Esophagus muscularis mucosa (tissue), 4 donors: ENCODE measurements at regions not wholly inside any gene's neighbourhood (a gene's known extent, or its start where the extent isn't known, plus 50 kb on each side); places are given as distances from the start of the nearest gene placed in this dataset.

Experiments used
- DNase-seq: peaks from one replicate; pipeline ENCODE4 v3.0.0-alpha.2; 2017; ENCODE audit errors: extremely low spot score
- H3K27ac ChIP-seq, 4 donors: fragments of 200-600 bp; sonication (generic); replicated peaks in 1 of 4; 1 replicate in 3 of 4; 2 replicates in 1 of 4; pipeline ENCODE4 v1.5.1; 2016 to 2019; ENCODE audit warnings: mild to moderate bottlenecking in 1 of 4
- H3K27me3 ChIP-seq, 4 donors: fragments of 200-600 bp; sonication (generic); one replicate each; pipeline versions ENCODE4 v1.5.1 to v1.6.0; 2016 to 2019
- H3K36me3 ChIP-seq, 4 donors: fragments of 200-600 bp; sonication (generic); one replicate each; pipeline ENCODE4 v1.5.1; 2016 to 2019
- H3K4me1 ChIP-seq, 4 donors: fragments of 200-600 bp; sonication (generic); one replicate each; pipeline ENCODE4 v1.5.1; 2016 to 2019
- H3K4me3 ChIP-seq, 4 donors: fragments of 200-600 bp; sonication (generic); 1 replicate in 2 of 4; 2 replicates in 2 of 4; pipeline ENCODE4 v1.5.1; 2016 to 2019; ENCODE audit warnings: mild to moderate bottlenecking in 4 of 4, moderate library complexity in 1 of 4
- H3K9me3 ChIP-seq, 4 donors: fragments of 200-600 bp; sonication (generic); 1 replicate in 3 of 4; 2 replicates in 1 of 4; pipeline ENCODE4 v1.5.1; 2016 to 2019
- EP300 ChIP-seq: sonication (generic); formaldehyde crosslinking; IDR thresholded peaks from one replicate; pipeline ENCODE4 v1.6.1; 2017; ENCODE audit warnings: antibody characterized with exemption
- POLR2A ChIP-seq: fragments of 450-650 bp; IDR thresholded peaks from one replicate; pipeline ENCODE4 v1.6.1; 2017; ENCODE audit warnings: antibody characterized with exemption, moderate library complexity, mild to moderate bottlenecking, low read depth
- POLR2AphosphoS5 ChIP-seq, 2 donors: sonication (generic); formaldehyde crosslinking; IDR thresholded peaks; one replicate each; pipeline ENCODE4 v1.6.1; 2017; ENCODE audit warnings: antibody characterized with exemption in 2 of 2
- WGBS: methylation state at CpG from one replicate; pipeline ENCODE4 v1.1.5; 2018; 5-methylcytosine and 5-hydroxymethylcytosine counted together
- intact Hi-C: fragments of 100-400 bp; cut with DNase I; formaldehyde crosslinking; loops from one replicate; pipeline ENCODE4 v1.15.1; 2023
- TF ChIP-seq, protein P1 (sequence below), 3 experiments: fragments of 200-600 bp in 2 of 3; fragments of 450-650 bp in 1 of 3; sonication (generic) in 2 of 3; IDR thresholded peaks; one replicate each; pipeline ENCODE4 v1.5.1; 2017 to 2019; ENCODE audit warnings: antibody characterized with exemption in 3 of 3, mild to moderate bottlenecking in 2 of 3, moderate library complexity in 1 of 3

DNA sequence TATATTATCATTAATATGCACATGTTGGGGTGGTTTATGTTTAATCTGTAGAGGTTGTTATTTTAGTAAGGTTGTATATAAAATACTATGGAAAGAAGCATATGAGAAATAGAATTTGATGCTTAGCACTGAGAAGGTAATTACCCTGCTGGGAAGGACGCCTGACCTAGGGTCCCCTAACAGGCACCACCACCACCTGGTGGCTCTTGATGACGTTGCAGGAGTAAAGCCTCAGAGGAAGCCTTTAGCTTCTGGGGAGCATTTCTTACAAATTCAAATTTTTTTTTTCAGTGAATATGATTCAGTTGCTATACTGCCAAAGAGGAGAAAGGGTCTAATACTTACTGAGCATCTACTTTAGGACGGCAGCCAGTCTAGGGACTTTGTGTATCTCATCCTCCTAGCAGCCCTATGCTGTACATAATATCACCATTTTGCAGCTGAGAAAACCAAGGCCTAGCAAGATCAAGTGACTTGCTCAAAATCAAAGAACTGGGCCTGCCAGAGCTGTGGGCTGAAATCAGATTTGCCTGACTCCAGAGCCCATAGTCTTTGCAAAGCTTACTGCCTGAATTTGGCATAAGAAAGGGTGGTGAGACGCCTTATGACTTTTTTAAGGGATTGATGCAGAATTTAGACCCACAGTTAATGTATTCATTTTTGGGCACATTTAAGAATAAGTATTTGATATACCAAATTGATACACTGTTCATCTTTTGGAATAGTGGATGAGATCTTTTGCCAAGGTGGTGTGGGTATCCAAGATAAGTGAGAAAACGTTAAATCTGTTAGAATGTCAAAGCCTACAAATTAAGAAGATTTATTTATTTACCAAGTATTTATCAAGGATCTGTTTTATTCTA, 78.8 kb upstream of the GAREM1 start:
- no peak overlapping the region for H3K27ac ChIP-seq
- no peak overlapping the region for H3K4me3 ChIP-seq
- no peaks in the 10 kb centered on the region for H3K36me3 ChIP-seq
- DNase-seq = peak; percentile 37
- no peaks in the 10 kb centered on the region for H3K4me1 ChIP-seq
- no peak for TF ChIP-seq POLR2A
- TF ChIP-seq, protein P1, sequence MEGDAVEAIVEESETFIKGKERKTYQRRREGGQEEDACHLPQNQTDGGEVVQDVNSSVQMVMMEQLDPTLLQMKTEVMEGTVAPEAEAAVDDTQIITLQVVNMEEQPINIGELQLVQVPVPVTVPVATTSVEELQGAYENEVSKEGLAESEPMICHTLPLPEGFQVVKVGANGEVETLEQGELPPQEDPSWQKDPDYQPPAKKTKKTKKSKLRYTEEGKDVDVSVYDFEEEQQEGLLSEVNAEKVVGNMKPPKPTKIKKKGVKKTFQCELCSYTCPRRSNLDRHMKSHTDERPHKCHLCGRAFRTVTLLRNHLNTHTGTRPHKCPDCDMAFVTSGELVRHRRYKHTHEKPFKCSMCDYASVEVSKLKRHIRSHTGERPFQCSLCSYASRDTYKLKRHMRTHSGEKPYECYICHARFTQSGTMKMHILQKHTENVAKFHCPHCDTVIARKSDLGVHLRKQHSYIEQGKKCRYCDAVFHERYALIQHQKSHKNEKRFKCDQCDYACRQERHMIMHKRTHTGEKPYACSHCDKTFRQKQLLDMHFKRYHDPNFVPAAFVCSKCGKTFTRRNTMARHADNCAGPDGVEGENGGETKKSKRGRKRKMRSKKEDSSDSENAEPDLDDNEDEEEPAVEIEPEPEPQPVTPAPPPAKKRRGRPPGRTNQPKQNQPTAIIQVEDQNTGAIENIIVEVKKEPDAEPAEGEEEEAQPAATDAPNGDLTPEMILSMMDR (IDR thresholded peaks at IDR 0.05) = peak; percentile 58 to 72 (median 64)
- no peak for TF ChIP-seq POLR2AphosphoS5 (IDR thresholded peaks at IDR 0.05)
- no peaks in the 10 kb centered on the region for H3K27me3 ChIP-seq
- H3K9me3 ChIP-seq = no peaks in the 10 kb centered on the region
- 38% methylated on average over 5 of the region's 5 CpGs for WGBS
- intact Hi-C loops = loop anchor here (2.0 to 5.0 kb wide), 2 partner anchors 77 to 273 kb away; partner anchors contain the start of gene GAREM1

DNA sequence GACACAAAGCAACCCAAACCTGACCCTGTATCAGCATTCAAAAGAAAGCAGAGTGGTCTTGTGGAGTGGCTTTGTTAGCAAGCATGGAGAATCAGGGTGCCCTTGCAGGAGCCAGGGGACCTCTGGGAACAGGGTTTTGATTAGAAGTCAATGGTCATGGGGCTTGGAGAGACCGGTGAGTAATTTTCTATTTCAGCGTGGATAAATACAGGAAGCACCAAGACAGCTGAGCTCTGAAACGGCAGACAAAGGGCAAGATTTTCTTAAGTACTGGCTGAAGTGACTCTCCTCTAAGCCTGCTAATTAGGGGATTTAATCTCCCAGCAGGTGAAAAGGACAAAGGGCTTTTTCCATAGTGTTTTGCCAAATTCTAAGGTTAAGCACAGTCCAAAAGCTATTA, 78.0 kb upstream of the GAREM1 start:
- H3K36me3 ChIP-seq = no peaks in the 10 kb centered on the region
- H3K27me3 ChIP-seq = no peaks in the 10 kb centered on the region
- no peak for TF ChIP-seq POLR2A
- no peak for TF ChIP-seq POLR2AphosphoS5 (IDR thresholded peaks at IDR 0.05)
- TF ChIP-seq, protein P1 (IDR thresholded peaks at IDR 0.05) = no peak
- no peak for TF ChIP-seq EP300
- H3K4me1 ChIP-seq = no peaks in the 10 kb centered on the region
- no peak overlapping the region for H3K4me3 ChIP-seq
- peak; percentile 74 for DNase-seq
- intact Hi-C loops = no loop called here
- H3K27ac ChIP-seq = no peak overlapping the region
- no peaks in the 10 kb centered on the region for H3K9me3 ChIP-seq
- 56% methylated on average over 3 of the region's 3 CpGs for WGBS

DNA sequence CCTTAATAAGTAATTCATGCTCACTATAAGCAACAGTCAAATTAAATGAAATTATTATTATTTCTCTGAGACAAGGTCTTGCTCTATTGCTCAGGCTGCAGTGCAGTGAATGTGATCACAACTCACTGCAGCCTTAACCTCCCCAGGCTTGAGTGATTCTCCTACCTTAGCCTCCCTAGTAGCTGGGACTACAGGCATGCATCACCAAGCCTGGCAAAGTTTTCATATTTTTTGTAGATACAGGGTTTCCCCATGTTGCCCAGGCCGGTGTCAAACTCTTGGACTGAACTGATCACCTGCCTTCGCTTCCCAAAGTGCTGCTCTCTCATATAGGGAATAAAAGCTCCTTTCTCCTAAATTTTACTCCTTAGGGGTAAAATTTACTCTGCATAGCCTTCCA, 74.9 kb upstream of the GAREM1 start:
- intact Hi-C loops = no loop called here
- Histone ChIP-seq H3K27ac (no peak overlapping the region), H3K9me3 (no peaks in the 10 kb centered on the region), H3K4me1 (no peaks in the 10 kb centered on the region), H3K4me3 (no peak overlapping the region), H3K27me3 (no peaks in the 10 kb centered on the region), H3K36me3 (no peaks in the 10 kb centered on the region)
- peak; percentile 91 for DNase-seq
- no peak for TF ChIP-seq EP300
- TF ChIP-seq, protein P1 (IDR thresholded peaks at IDR 0.05) = no peak
- TF ChIP-seq POLR2AphosphoS5 (IDR thresholded peaks at IDR 0.05) = no peak
- TF ChIP-seq POLR2A = no peak
- 97% methylated on average over 2 of the region's 2 CpGs for WGBS

DNA sequence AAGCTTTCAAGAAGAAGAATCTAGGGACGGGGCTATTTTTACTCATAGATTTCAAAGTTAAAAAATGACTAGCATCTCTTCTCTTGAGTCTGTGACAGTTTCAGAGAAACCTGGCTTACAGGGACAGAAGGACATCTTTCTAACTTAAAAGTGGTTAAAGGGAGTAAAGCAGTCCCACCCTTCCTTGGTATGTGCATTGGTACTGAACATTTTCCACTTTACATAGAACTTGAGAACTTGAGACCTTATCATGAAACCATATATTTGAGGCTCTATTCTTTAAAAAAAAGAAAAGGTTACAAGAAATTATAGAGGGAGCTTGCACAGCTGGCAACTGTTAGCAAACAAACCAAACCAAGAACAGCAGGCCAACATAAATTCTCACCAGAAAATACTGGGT, 73.4 kb upstream of the GAREM1 start:
- Histone ChIP-seq H3K4me1 (no peaks in the 10 kb centered on the region), H3K27me3 (no peaks in the 10 kb centered on the region), H3K9me3 (no peaks in the 10 kb centered on the region), H3K27ac (no peak overlapping the region), H3K36me3 (no peaks in the 10 kb centered on the region), H3K4me3 (no peak overlapping the region)
- TF ChIP-seq POLR2A (no peak), EP300 (no peak), POLR2AphosphoS5 (IDR thresholded peaks at IDR 0.05) (no peak)
- TF ChIP-seq, protein P1 (IDR thresholded peaks at IDR 0.05) = no peak
- WGBS = 78% methylated on average over 1 of the region's 1 CpG
- no peak for DNase-seq
- intact Hi-C loops = no loop called here
